ENCODE measurements at regions not wholly inside any gene's neighbourhood (a gene's known extent, or its start where the extent isn't known, plus 50 kb on each side); places are given as distances from the start of the nearest gene placed in this dataset.

GRCh38 chr3:187927565-187927964 lies 182.3 kb upstream of the BCL6 start:
- DNase-seq (ENCODE audit: low read depth), result no peak

- DNase-seq (ENCODE audit: low read depth), result no peak
Observed at GRCh38 chr3:187929112-187929816, 184.0 kb upstream of the BCL6 start.

GRCh38 chr3:187930021-187930420 lies 184.8 kb upstream of the BCL6 start:
- no peak for DNase-seq (ENCODE audit: low read depth)

GRCh38 chr3:187931101-187931500 lies 185.8 kb upstream of the BCL6 start:
- DNase-seq (ENCODE audit: low read depth), result no peak

GRCh38 chr3:187931770-187932278 lies 186.6 kb upstream of the BCL6 start:
- DNase-seq (ENCODE audit: low read depth), result no peak

- no peak for DNase-seq (ENCODE audit: low read depth)
Observed at GRCh38 chr3:187932530-187932929, 187.3 kb upstream of the BCL6 start.

GRCh38 chr3:187935623-187936156 lies 190.4 kb upstream of the BCL6 start:
- peak; percentile 61 for DNase-seq (ENCODE audit: low read depth)

GRCh38 chr3:187936676-187937075 lies 191.4 kb upstream of the BCL6 start:
- DNase-seq (ENCODE audit: low read depth), result peak; percentile 59

GRCh38 chr3:187939891-187940290 lies 194.6 kb upstream of the BCL6 start:
- DNase-seq (ENCODE audit: low read depth), result no peak

GRCh38 chr3:187941135-187941847 lies 196.0 kb upstream of the BCL6 start:
- DNase-seq (ENCODE audit: low read depth), result peak; percentile 42

GRCh38 chr3:187941848-187942194 lies 196.6 kb upstream of the BCL6 start:
- no peak for DNase-seq (ENCODE audit: low read depth)

GRCh38 chr3:187942658-187943241 lies 197.5 kb upstream of the BCL6 start:
- DNase-seq (ENCODE audit: low read depth), result no peak

GRCh38 chr3:187943677-187944389 lies 198.6 kb upstream of the BCL6 start:
- DNase-seq (ENCODE audit: low read depth), result no peak

GRCh38 chr3:187944390-187945179 lies 199.3 kb upstream of the BCL6 start:
- no peak for DNase-seq (ENCODE audit: low read depth)

- no peak for DNase-seq (ENCODE audit: low read depth)
Observed at GRCh38 chr3:187945374-187945773, 200.1 kb upstream of the BCL6 start.

- DNase-seq (ENCODE audit: low read depth), result no peak
Observed at GRCh38 chr3:187946163-187946691, 201.0 kb upstream of the BCL6 start.

- no peak for DNase-seq (ENCODE audit: low read depth)
Observed at GRCh38 chr3:187946981-187947380, 201.7 kb upstream of the BCL6 start.

- DNase-seq (ENCODE audit: low read depth), result peak; percentile 69
Observed at GRCh38 chr3:187947927-187948682, 202.8 kb upstream of the BCL6 start.

GRCh38 chr3:187949093-187949820 lies 204.0 kb upstream of the BCL6 start:
- DNase-seq (ENCODE audit: low read depth), result no peak
